Muscle of back (tissue), 3 donors: ENCODE measurements at regions not wholly inside any gene's neighbourhood (a gene's known extent, or its start where the extent isn't known, plus 50 kb on each side); places are given as distances from the start of the nearest gene placed in this dataset.

Experiments
- DNase-seq, 3 donors: peaks; one replicate each; pipeline versions ENCODE4 v3.0.0 to v3.0.0-alpha.2; 2013

- no peak for DNase-seq
Measured at GRCh38 chr4:57491388-57491787, 381.2 kb upstream of the IGFBP7 start.

DNA sequence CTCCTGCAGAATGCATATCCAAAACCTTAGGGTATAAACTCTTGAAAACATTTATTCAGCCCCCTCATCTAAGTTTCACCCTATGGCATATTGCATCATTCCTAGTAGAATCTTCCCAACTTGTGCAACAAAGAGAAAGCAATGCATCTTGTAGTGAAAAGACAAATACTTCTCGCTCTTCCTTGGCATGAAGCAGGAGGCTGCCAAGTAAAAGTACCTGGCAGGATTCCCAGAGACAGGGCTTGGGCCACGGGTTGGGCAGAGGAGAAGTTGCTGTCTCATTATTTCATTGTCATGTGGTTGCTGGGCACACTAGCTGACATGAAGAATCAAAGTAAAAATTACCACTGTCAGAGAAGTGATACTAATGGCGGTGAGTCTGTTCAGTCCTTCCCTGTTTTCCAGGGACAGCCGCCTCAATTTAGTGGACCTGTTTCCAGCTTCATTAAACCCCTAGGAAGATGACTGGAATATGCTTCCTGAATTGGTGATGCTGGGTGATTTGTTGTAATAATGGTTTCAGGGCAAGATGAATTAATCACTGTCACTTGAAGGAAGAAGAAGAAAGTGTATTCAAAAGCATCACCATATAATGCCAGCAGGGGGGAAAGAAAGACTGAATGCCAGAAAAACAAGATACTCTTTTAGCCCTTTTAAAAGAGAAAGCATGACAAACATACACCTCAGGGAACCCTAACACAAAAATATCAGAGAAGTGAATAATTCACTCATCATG, 380.5 kb upstream of the IGFBP7 start:
- no peak for DNase-seq

DNA sequence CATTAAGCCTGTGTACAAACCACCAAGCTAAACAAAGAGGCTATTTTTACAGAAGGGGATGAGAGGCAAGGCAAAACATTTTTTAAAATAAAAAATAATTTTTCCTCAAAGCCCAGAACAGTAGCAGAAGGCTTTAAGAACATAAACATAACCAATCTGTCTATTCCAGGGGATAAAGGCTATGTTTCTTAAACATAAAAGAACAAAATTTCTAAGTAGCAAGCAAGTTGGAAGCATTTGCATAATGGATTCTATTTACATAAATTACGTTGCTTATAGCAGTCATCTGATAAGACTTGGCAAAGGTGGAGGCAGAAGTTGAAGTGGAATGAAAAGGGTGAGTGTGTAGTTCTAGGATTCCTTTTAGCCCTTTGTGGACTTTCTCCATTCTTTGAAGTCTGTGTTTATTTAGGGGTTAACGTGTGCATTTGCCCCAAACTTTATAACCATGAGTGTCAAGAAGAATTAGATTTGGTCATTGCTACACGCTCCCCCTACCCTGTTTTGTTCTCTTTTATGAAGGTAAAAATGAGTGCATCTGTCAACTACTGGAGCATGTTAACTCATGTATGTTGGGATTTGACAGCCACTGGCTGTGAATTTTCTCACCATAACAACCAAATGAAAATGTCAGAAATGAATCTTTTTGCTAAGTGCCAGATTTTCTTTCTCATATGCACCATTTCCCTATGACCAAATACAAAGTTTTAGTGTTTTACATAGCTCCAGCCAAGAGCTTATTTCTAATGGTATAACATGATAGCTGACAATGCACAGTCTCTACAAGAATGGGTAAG, 378.4 kb upstream of the IGFBP7 start:
- no peak for DNase-seq

DNA sequence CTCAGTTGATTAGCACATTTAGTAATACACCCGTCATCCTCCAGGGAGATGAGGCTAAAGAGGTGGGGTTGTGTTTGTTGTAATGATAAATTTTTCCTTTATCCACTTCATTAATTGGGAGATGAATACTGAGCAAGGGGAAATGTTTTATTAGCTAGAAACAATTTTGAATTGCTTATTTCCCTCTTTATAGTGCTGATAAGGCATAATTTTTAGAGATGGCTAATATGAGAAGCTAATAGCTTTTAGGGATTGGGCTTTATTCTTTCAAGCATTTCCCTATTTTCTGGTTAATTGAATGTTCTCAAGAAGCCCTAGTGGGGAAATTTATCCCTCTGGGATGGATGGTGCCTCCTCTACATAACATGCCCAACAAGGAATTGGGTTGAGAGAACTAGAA, 365.2 kb upstream of the IGFBP7 start:
- no peak for DNase-seq

GRCh38 chr4:57465321-57466056, 355.3 kb upstream of the IGFBP7 start:
- no peak for DNase-seq

- DNase-seq = no peak
Measured at GRCh38 chr4:57462843-57463242, 352.7 kb upstream of the IGFBP7 start.

- DNase-seq = no peak
Measured at GRCh38 chr4:57460967-57461366, 350.8 kb upstream of the IGFBP7 start.

DNA sequence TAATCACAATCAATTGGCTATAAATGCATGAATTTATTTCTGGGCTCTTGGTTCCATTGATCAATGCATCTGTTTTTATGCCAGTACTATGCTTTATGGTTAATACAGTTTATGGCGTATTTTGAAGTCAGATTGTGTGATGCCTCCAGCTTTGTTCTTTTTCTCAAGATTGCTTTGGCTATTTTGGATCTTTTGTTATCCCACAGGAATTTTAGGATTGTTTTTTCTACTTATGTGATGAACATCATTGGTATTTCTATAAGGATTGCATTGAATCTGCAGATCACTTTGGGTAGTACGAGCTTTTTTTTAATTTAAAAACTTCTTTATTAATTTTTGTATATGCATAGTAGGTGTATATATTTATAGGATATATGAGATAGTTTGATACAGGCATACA, 338.7 kb upstream of the IGFBP7 start:
- no peak for DNase-seq

DNA sequence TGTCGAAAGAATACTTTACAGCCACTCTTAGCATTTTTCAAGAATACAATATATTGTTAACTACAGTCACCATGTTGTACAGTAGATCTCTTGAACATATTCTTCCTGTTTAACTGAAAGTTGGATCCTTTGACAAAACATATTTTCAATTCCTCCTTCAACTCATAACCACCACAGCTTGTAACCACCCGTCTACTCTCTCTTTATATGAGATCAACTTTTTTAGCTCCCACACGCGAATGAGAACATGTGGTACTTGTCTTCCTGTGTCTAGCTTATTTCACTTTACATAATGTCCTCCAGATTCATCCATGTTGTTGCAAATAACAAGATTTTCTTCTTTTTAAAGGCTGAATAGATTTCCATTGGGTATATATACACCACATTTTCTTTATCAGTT, 338.3 kb upstream of the IGFBP7 start:
- no peak for DNase-seq

GRCh38 chr4:57446266-57446665, 336.1 kb upstream of the IGFBP7 start:
- DNase-seq = no peak

GRCh38 chr4:57445686-57446085, 335.5 kb upstream of the IGFBP7 start:
- DNase-seq = no peak

GRCh38 chr4:57444671-57445070, 334.5 kb upstream of the IGFBP7 start:
- DNase-seq = no peak

GRCh38 chr4:57443787-57444186, 333.6 kb upstream of the IGFBP7 start:
- peak in 1 of 3 donors; percentile 20 for DNase-seq

- DNase-seq = no peak
Measured at GRCh38 chr4:57443308-57443707, 333.1 kb upstream of the IGFBP7 start.

- peak in 2 of 3 donors; percentile 59 to 77 for DNase-seq
Measured at GRCh38 chr4:57442831-57443291, 332.7 kb upstream of the IGFBP7 start.

GRCh38 chr4:57442241-57442640, 332.1 kb upstream of the IGFBP7 start:
- DNase-seq = peak in 1 of 3 donors; percentile 26

DNA sequence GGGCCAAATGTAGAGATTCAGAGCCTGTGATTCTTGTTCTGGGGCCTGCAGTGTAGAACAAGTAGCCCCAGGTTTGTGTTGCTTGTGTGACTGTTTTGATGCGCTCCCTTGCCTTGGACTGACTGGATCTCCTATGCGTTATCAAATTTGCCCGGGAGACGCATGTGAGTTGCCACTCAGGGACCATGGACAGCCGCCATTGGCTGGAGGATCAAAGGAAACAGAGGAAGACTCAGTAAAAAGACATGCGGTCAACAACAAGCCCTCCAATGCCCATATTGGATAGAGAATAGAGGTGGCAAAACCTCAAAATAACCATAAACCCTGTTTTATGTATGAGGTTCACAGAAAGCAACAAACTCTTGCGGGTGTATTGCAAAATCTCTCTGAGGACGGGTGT, 327.5 kb upstream of the IGFBP7 start:
- no peak for DNase-seq

GRCh38 chr4:57435300-57435699, 325.1 kb upstream of the IGFBP7 start:
- no peak for DNase-seq

DNA sequence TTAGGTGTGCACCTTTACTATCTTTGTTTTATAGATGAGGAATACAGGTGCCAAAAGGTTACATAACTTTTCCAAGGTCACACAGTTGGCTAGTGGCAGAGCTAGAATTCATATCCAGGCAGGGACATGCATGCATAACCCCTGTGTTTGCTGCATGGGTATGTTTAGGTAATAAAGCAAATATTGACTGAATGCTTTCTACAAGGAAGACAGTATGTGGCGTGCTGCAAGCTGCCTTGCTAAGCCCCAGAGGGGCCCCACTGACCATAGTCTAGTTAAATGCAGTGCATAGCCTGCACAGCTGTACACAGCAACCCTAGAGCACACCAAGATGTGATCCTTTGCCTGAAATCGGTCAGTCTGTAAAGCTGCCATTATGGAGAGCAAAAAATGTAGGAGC, 320.5 kb upstream of the IGFBP7 start:
- no peak for DNase-seq

DNA sequence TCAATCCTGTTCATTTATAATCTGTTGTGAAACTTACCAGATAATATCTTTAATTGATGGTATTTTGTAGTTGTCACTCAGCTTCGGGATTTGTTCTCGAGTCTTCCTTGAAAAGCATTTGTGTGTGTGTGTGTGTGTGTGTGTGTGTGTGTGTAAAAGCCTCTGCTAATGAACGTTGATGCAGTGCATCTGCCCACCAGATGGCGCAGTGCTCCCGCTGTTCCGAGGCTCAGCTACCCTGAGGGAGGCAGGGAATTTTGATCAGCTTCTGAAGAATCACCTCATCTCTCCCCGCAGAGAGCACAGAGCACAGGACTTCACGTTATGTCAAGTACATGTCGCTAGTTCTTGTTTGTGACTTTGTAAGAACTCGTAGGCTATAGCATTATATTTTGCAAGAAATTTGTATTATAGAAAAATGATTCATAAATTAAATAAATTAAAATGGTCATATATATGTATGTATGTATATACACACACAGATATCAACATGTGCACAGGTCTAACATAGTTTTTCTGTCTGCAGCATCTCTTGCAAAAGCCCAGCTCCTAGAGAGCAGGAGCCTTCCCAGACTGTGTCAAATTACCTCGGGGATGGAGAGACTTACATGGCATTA, 316.7 kb upstream of the IGFBP7 start:
- DNase-seq = peak; percentile 41 to 82 (median 82)

DNA sequence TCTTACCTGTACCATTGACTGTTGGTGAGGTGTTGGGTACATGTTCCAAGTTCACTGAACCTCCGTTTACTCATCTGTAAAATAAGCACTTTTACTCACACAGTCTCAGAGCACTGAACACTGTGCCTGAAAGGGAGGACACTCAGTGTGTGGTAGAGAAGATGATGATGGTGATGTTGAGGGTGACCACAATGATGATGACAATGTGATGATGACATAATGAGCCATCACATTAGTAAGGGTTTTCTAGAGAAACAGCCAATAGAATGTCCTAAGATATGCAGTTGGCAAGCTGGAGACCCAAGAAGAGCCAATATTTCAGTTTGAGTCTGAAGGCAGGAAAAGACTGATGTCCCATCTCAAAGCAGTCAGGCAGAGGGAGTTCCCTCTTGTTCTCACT, 315.4 kb upstream of the IGFBP7 start:
- no peak for DNase-seq

GRCh38 chr4:57424232-57424897, 314.2 kb upstream of the IGFBP7 start:
- no peak for DNase-seq
